ENCODE measurements at regions not wholly inside any gene's neighbourhood (a gene's known extent, or its start where the extent isn't known, plus 50 kb on each side); places are given as distances from the start of the nearest gene placed in this dataset.

DNA sequence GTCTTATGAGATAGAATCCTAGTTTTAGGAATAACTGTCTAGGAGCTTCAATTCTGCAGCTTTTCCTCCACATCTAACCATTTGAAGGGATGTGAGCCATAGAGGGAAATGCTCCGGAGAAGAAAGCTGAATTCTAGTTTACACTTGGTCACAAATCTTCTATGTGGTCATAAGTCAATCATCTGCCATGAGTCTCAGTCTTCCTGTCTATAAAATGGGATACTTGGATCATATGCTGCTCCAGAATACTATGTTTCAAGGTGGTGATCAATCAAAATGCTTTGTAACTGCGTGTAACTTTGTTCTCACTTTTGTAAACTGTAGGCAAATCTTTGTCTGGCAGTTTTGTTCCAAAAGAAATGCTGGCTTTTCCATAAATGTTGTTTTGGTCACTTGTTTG lies 152.0 kb upstream of the SV2C start:
- Histone ChIP-seq H3K18ac (ENCODE audit: extremely low read depth, low read length) (no peak overlapping the region), H3K4me2 (ENCODE audit: insufficient read depth in 1 of 2, low read depth in 2 of 2, low read length in 2 of 2) (no peak overlapping the region), H3K14ac (ENCODE audit: insufficient read length) (no peak overlapping the region), H3K56ac (replicated peaks; ENCODE audit: insufficient read length, low read depth, low read length) (no peak overlapping the region), H2BK20ac (ENCODE audit: low read length) (no peak overlapping the region), H4K5ac (ENCODE audit: insufficient read length, low read depth, low read length) (no peak overlapping the region), H3K23me2 (ENCODE audit: low read depth, low read length) (no peaks in the 10 kb centered on the region), H3K4me3 (ENCODE audit: extremely low read depth in 1 of 4, insufficient read depth in 2 of 4, low read depth in 3 of 4, low read length in 4 of 4) (no peak overlapping the region), H4K91ac (replicated peaks; ENCODE audit: insufficient read length, low read length) (no peak overlapping the region), H2BK15ac (ENCODE audit: low read length) (no peak overlapping the region), H2BK12ac (ENCODE audit: low read depth, low read length) (no peak overlapping the region), H2AK5ac (ENCODE audit: low read depth, low read length) (no peak overlapping the region), H3K79me2 (ENCODE audit: control insufficient read depth in 1 of 2, insufficient read depth in 2 of 2, low read length in 2 of 2) (no peaks in the 10 kb centered on the region), H3K9me3 (ENCODE audit: insufficient read depth in 2 of 2, low read depth in 1 of 2, low read length in 1 of 2) (no peaks in the 10 kb centered on the region), H3K4me1 (replicated peaks in 1 of 4; ENCODE audit: control insufficient read depth in 3 of 4, insufficient read depth in 4 of 4, low read length in 3 of 4) (no peaks in the 10 kb centered on the region), H3K79me1 (ENCODE audit: low read depth, low read length) (no peaks in the 10 kb centered on the region), H3K4ac (replicated peaks; ENCODE audit: insufficient read length, low read depth, low read length) (no peak overlapping the region), H3K9ac (replicated peaks in 1 of 4; ENCODE audit: extremely low read depth in 1 of 4, low read depth in 3 of 4, low read length in 3 of 4) (no peak overlapping the region), H2AFZ (ENCODE audit: low read length) (no peak overlapping the region), H3K27me3 (replicated peaks in 1 of 4; ENCODE audit: control insufficient read depth in 3 of 4, extremely low read depth in 1 of 4, insufficient read depth in 3 of 4, low read length in 3 of 4) (no peaks in the 10 kb centered on the region), H2BK5ac (ENCODE audit: low read depth, low read length) (no peak overlapping the region), H4K8ac (ENCODE audit: extremely low read depth, insufficient read depth, low read length) (no peak overlapping the region), H4K20me1 (replicated peaks in 1 of 2; ENCODE audit: control insufficient read depth in 1 of 2, insufficient read depth in 2 of 2, low read length in 2 of 2) (no peaks in the 10 kb centered on the region), H3K27ac (ENCODE audit: low read depth, low read length) (no peak overlapping the region), H3K36me3 (ENCODE audit: control insufficient read depth in 2 of 4, insufficient read depth in 4 of 4, low read length in 3 of 4) (no peaks in the 10 kb centered on the region), H3K23ac (ENCODE audit: insufficient read length) (no peak overlapping the region), H2BK120ac (replicated peaks; ENCODE audit: low read depth, low read length) (no peak overlapping the region)
- DNase-seq (ENCODE audit: low read depth in 1 of 2, low spot score in 2 of 2), result no peak
- 86% methylated on average over 2 of the region's 2 CpGs; no CpG with 5 or more reads in 1 of the 2 experiments for WGBS, 2 experiments (ENCODE audit: extremely low coverage in 1 of 2, insufficient coverage in 1 of 2, insufficient read length in 1 of 2, insufficient replicate concordance in 2 of 2, low coverage in 1 of 2, low lambda C conversion rate in 2 of 2, missing lambda C conversion rate in 1 of 2)
- POLR2A ChIA-PET (ENCODE audit: partially characterized antibody), result no interaction called here
- no peak for TF ChIP-seq POLR2AphosphoS5 (IDR thresholded peaks at IDR 0.05; ENCODE audit: low read depth, low read length)
- no peak for TF ChIP-seq RFX5 (IDR thresholded peaks at IDR 0.05; ENCODE audit: borderline replicate concordance, low read depth, low read length)
- TF ChIP-seq POLR2A (IDR thresholded peaks at IDR 0.05; ENCODE audit: control extremely low read depth in 1 of 2, low read depth in 2 of 2, low read length in 2 of 2), result no peak
- TF ChIP-seq SP4 (IDR thresholded peaks at IDR 0.05; ENCODE audit: low read length), result no peak
- no peak for TF ChIP-seq NANOG (IDR thresholded peaks at IDR 0.05; ENCODE audit: insufficient read depth, low read depth, low read length, poor library complexity, severe bottlenecking)
- TF ChIP-seq MAFK (IDR thresholded peaks at IDR 0.05; ENCODE audit: low read depth, low read length), result no peak
- TF ChIP-seq, protein P1, sequence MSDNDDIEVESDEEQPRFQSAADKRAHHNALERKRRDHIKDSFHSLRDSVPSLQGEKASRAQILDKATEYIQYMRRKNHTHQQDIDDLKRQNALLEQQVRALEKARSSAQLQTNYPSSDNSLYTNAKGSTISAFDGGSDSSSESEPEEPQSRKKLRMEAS (IDR thresholded peaks at IDR 0.05), result no peak
- no peak for TF ChIP-seq CBX5 (IDR thresholded peaks at IDR 0.05; ENCODE audit: low read depth, low read length)
- FAIRE-seq, result no peak
- CTCF ChIA-PET (ENCODE audit: partially characterized antibody), result interaction anchor here (0.6 to 1.3 kb wide), 4 partner anchors 45 to 556 kb away, joined by 3 to 4 read pairs (median 3); no protein-coding TSS in a partner anchor

Data from H1 (cell line).